ENCODE measurements at regions not wholly inside any gene's neighbourhood (a gene's known extent, or its start where the extent isn't known, plus 50 kb on each side); places are given as distances from the start of the nearest gene placed in this dataset.

- intact Hi-C loops (cut with micrococcal nuclease) = no loop called here
- Histone ChIP-seq H3K4ac (ENCODE audit: low read depth, low read length) (no peak overlapping the region), H2BK15ac (ENCODE audit: low read depth, low read length) (no peak overlapping the region), H3K9me1 (ENCODE audit: insufficient read depth, low read length) (no peaks in the 10 kb centered on the region), H3K36me3 (ENCODE audit: control insufficient read depth, insufficient read depth, low read length) (no peaks in the 10 kb centered on the region), H3K4me2 (ENCODE audit: low read depth, low read length) (no peak overlapping the region), H2BK120ac (ENCODE audit: low read depth, low read length) (no peak overlapping the region), H2BK5ac (ENCODE audit: low read depth, low read length, poor library complexity, severe bottlenecking) (no peak overlapping the region), H2AK9ac (replicated peaks; ENCODE audit: low read depth, low read length, poor library complexity) (no peak overlapping the region), H3K4me3 (ENCODE audit: insufficient read depth, low read depth, low read length) (no peak overlapping the region), H3K4me1 (ENCODE audit: control insufficient read depth, insufficient read depth, low read length) (no peaks in the 10 kb centered on the region), H4K5ac (ENCODE audit: low read depth, low read length) (no peak overlapping the region), H2AK5ac (ENCODE audit: low read depth, low read length) (no peak overlapping the region), H3K23ac (ENCODE audit: low read depth, low read length) (no peak overlapping the region), H3K18ac (ENCODE audit: low read depth, low read length) (no peak overlapping the region), H2AFZ (replicated peaks; ENCODE audit: low read length, poor library complexity) (no peak overlapping the region), H3K27me3 (ENCODE audit: control insufficient read depth, insufficient read depth, low read length) (no peaks in the 10 kb centered on the region), H4K20me1 (ENCODE audit: insufficient read depth, low read length) (no peaks in the 10 kb centered on the region), H4K91ac (ENCODE audit: insufficient read depth, low read depth, low read length) (no peak overlapping the region), H3K79me1 (ENCODE audit: low read depth in 1 of 2, low read length in 2 of 2) (no peaks in the 10 kb centered on the region), H3K14ac (replicated peaks; ENCODE audit: low read depth, low read length) (no peak overlapping the region), H3K27ac (ENCODE audit: insufficient read depth, low read length) (no peak overlapping the region), H4K8ac (ENCODE audit: low read depth in 2 of 2, low read length in 2 of 2) (no peak overlapping the region), H3K9ac (ENCODE audit: low read depth, low read length) (no peak overlapping the region), H3K9me3 (ENCODE audit: control insufficient read depth, insufficient read depth, low read length) (peaks cover 13% of the 10 kb centered on the region), H2BK20ac (ENCODE audit: low read depth, low read length) (no peak overlapping the region), H3K56ac (ENCODE audit: extremely low read depth, insufficient read depth, low read length) (no peak overlapping the region)
- dilution Hi-C loops (cut with HindIII; ENCODE audit: low sequenced_read_pairs, unreplicated experiment) = no loop called here
- no peak for ATAC-seq (ENCODE audit: low read depth)
- ChIA-PET POLR2A (ENCODE audit: unreplicated experiment) (no interaction called here), CTCF (no interaction called here)
- in situ Hi-C loops (cut with MboI; ENCODE audit: low sequenced_read_pairs) = no loop called here
- no peak for DNase-seq
- TF ChIP-seq POLR2A (IDR thresholded peaks at IDR 0.05; ENCODE audit: low read depth, low read length) (no peak), CTCF (conservative IDR thresholded peaks at IDR 0.05; ENCODE audit: low read depth, low read length) (no peak), CHD1 (IDR thresholded peaks at IDR 0.05; ENCODE audit: low read depth, low read length) (no peak), ELK1 (IDR thresholded peaks at IDR 0.05; ENCODE audit: borderline replicate concordance, low read depth, low read length) (no peak), BHLHE40 (IDR thresholded peaks at IDR 0.05; ENCODE audit: low read depth, low read length) (no peak), FOS (IDR thresholded peaks at IDR 0.05; ENCODE audit: low read depth, low read length) (no peak), MAZ (IDR thresholded peaks at IDR 0.05; ENCODE audit: borderline replicate concordance, low read depth, low read length) (no peak), MXI1 (IDR thresholded peaks at IDR 0.05; ENCODE audit: borderline replicate concordance, low read depth, low read length) (no peak), MAFK (IDR thresholded peaks at IDR 0.05; ENCODE audit: low read depth, low read length) (no peak), NFE2L2 (IDR thresholded peaks at IDR 0.05; ENCODE audit: low read depth, low read length) (no peak)
- TF ChIP-seq, protein P1, sequence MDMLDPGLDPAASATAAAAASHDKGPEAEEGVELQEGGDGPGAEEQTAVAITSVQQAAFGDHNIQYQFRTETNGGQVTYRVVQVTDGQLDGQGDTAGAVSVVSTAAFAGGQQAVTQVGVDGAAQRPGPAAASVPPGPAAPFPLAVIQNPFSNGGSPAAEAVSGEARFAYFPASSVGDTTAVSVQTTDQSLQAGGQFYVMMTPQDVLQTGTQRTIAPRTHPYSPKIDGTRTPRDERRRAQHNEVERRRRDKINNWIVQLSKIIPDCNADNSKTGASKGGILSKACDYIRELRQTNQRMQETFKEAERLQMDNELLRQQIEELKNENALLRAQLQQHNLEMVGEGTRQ (IDR thresholded peaks at IDR 0.05; ENCODE audit: low read depth, low read length) = no peak
- BruUV-seq (replicated peaks) = no TSS peak
- no CpG with 5 or more reads among the region's 2 CpGs for WGBS, 2 experiments (ENCODE audit: extremely low coverage in 2 of 2, insufficient read length in 1 of 2)
Observed at GRCh38 chr5:7250004-7250403, 145.9 kb upstream of the ADCY2 start.

Data from IMR-90 (cell line).